ENCODE measurements at regions not wholly inside any gene's neighbourhood (a gene's known extent, or its start where the extent isn't known, plus 50 kb on each side); places are given as distances from the start of the nearest gene placed in this dataset.

GRCh38 chr15:66939016-66939415 lies 126.4 kb upstream of the SMAD3 start:
- no peak overlapping the region for H3K4me3 ChIP-seq (ENCODE audit: low read depth, low read length)
- TF ChIP-seq, protein P1, sequence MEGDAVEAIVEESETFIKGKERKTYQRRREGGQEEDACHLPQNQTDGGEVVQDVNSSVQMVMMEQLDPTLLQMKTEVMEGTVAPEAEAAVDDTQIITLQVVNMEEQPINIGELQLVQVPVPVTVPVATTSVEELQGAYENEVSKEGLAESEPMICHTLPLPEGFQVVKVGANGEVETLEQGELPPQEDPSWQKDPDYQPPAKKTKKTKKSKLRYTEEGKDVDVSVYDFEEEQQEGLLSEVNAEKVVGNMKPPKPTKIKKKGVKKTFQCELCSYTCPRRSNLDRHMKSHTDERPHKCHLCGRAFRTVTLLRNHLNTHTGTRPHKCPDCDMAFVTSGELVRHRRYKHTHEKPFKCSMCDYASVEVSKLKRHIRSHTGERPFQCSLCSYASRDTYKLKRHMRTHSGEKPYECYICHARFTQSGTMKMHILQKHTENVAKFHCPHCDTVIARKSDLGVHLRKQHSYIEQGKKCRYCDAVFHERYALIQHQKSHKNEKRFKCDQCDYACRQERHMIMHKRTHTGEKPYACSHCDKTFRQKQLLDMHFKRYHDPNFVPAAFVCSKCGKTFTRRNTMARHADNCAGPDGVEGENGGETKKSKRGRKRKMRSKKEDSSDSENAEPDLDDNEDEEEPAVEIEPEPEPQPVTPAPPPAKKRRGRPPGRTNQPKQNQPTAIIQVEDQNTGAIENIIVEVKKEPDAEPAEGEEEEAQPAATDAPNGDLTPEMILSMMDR (IDR thresholded peaks at IDR 0.05; ENCODE audit: low read depth, low read length) = no peak

DNA sequence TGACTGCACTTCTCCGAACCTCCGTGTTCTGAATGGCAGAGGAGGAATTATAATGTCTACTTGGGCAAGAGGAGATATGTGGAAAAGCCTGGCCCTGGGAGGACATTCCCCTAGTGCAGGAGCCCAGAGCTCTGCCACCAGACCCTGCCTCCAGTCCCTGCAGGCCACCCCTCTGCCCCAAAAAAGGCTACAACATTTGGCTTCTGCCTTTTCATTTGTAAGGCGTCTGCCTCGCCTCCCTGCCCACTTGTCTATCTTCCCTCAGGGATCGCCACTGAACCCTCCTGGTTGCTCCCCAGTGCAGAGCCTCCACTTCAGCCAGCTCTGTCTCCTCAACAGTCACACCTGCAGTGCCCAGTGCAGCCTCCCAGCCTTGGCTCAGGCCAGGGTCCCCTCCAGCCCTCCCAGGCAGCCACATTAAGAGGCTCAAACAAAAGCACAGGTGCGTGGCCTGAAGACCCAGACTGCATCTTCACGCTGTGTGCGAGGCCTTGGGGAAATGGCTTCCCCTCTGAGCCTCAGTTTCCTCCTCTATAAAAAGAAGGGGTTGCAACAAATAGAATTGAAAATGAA lies 125.9 kb upstream of the SMAD3 start:
- TF ChIP-seq, protein P1 (IDR thresholded peaks at IDR 0.05; ENCODE audit: low read depth, low read length) = no peak
- no peak overlapping the region for H3K4me3 ChIP-seq (ENCODE audit: low read depth, low read length)

GRCh38 chr15:66940368-66940767 lies 125.0 kb upstream of the SMAD3 start:
- H3K4me3 ChIP-seq (ENCODE audit: low read depth, low read length) = no peak overlapping the region
- TF ChIP-seq, protein P1 (IDR thresholded peaks at IDR 0.05; ENCODE audit: low read depth, low read length) = no peak

DNA sequence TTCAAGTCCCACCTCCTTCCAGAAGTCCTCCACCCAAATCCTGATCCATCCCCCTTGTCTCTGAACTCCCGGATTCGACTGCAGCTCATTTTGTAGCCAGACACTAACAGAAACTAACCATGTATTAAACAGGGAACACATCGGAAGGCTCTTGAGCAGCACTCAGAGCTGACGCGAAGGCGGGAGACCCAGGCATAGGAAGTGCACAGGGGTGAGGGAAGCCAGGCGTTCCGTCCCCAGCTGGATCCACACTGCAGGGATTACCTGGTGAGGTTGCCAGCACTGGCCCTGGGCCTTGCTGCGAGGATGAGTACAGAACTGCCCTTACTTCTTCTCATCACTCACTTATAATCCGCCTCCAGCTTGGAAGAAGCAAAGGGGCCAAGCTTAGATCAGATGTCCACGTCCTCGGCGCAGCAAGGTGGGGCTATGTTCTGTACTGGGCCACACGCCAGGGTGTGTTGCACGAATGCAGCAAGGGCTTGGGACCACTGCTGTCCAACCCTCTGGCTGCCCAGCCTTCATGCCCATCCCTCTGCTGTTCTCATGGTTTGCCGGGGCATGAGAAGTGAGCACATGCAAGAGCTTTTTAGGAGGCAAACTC lies 124.2 kb upstream of the SMAD3 start:
- TF ChIP-seq, protein P1 (IDR thresholded peaks at IDR 0.05; ENCODE audit: low read depth, low read length) = no peak

DNA sequence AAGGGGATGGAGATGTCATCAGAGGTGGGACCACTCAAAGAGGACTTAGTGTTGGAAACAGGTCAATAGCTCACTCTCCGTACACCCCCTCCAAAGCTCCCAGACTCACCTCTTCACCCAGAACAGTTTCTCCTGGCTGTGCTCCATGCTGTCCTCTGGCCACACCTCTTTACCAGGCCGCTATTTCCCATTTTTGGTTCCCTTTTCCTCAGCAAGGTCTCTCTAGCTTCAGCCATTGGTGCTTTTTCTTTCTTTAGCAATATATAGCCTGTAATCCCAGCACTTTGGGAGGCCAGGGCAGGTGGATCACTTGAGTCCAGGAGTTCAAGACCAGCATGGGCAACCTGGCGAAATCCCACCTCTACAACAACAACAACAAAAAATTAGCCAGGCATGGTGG lies 123.6 kb upstream of the SMAD3 start:
- no peak overlapping the region for H3K4me3 ChIP-seq (ENCODE audit: low read depth, low read length)
- TF ChIP-seq, protein P1 (IDR thresholded peaks at IDR 0.05; ENCODE audit: low read depth, low read length) = no peak

More for the DNA sequence above, 124.2 kb upstream of the SMAD3 start:
- no peak overlapping the region for H3K4me3 ChIP-seq (ENCODE audit: low read depth, low read length)

DNA sequence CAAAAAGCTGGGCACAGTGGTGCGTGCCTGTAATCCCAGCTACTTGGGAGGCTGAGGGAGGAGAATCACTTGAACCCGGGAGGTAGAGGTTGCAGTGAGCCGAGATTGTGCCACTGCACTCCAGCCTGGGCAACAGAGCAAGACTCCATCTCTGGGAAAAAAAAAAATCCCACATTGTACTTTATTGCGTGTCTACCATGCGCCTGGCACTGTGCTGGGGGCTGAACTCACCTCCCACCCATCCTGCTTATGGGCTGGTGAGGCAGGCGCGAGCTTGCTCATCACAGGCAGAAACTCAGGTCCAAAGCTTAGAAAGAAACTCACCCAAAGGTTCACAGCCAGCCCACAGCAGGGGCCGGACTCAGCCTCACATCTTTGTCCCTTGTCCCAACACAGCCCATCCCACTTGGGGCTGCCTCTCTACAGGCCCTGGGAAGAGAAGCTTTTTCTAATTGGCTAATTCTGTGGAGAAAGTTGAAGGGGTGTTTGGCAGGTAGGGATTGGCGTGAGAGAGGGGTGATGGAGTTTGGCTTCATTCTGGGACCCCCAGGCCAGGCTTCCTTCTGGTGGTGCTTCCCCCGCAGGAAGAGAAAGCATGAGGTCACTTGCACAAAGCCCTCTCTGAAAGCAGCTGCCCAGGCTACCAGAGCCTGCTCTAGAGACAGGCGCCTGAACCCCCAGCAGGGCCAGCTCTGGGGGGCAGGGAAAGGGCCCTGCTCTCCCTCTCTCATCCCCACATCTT lies 122.6 kb upstream of the SMAD3 start:
- TF ChIP-seq, protein P1 (IDR thresholded peaks at IDR 0.05; ENCODE audit: low read depth, low read length) = no peak
- H3K4me3 ChIP-seq (ENCODE audit: low read depth, low read length) = no peak overlapping the region

Measured in WI38 (cell line).